ENCODE measurements at regions not wholly inside any gene's neighbourhood (a gene's known extent, or its start where the extent isn't known, plus 50 kb on each side); places are given as distances from the start of the nearest gene placed in this dataset.
"Not testable (repeated sequence)": the region's sequence is repeated elsewhere in the genome, so short reads cannot be mapped to it uniquely, and the experiment has no call there.

DNA sequence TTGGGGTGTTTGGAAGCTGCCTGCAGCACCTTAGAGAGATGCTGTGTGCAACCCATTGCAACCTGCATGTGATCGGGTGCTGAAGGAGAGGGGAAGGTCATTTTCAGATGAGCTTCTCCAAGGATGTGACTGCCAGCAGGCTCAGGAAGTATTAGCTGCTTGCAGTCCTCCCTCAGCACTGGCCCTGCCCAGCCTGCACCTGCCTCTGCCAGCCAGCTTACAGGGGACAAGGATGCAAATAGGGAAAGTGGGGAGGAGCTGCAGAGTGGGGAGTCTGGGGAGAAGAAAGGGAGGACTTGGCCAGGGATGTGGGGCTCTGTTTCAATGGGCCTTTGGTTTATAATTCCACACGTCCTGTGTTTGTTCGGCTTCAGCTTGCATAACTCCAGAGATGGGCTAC is 254.5 kb downstream of the RRAGC start:
- in situ Hi-C loops (cut with HindIII; ENCODE audit: low pct_unique_long_range_greater_than_20kb, low sequenced_read_pairs), result no loop called here
- no peak for TF ChIP-seq JUND (IDR thresholded peaks at IDR 0.05; ENCODE audit: low read depth)
- DNase-seq (ENCODE audit: low read depth in 1 of 2, low spot score in 1 of 2), result no peak

GRCh38 chr1:38603907-38604306 is 255.7 kb downstream of the RRAGC start:
- no peak for TF ChIP-seq JUND (IDR thresholded peaks at IDR 0.05; ENCODE audit: low read depth)
- DNase-seq (ENCODE audit: low read depth in 1 of 2, low spot score in 1 of 2), result no peak
- in situ Hi-C loops (cut with HindIII; ENCODE audit: low pct_unique_long_range_greater_than_20kb, low sequenced_read_pairs), result no loop called here

DNA sequence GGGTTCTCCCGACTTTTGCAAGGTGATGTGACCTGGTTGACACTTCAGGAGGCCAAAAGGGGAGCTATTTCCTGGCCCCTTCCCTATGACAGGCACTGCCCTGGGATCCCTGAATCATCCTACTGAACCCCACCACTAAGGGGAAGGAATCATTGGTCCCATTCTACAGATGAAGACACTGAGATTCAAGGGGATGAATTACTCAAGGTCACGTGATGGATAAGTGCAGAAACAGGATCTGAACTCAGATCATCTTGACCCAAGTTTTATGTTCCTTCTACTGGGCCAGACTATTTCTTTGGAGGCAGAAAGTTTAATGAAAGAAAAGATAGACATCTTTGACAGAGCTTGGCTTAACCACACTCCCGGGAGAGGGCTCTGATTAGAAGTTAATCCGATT is 258.7 kb downstream of the RRAGC start:
- no peak for DNase-seq (ENCODE audit: low read depth in 1 of 2, low spot score in 1 of 2)
- TF ChIP-seq JUND (IDR thresholded peaks at IDR 0.05; ENCODE audit: low read depth), result no peak
- in situ Hi-C loops (cut with HindIII; ENCODE audit: low pct_unique_long_range_greater_than_20kb, low sequenced_read_pairs), result no loop called here

- in situ Hi-C loops (cut with HindIII; ENCODE audit: low pct_unique_long_range_greater_than_20kb, low sequenced_read_pairs), result no loop called here
- TF ChIP-seq JUND (IDR thresholded peaks at IDR 0.05; ENCODE audit: low read depth), result no peak
- DNase-seq (ENCODE audit: low read depth in 1 of 2, low spot score in 1 of 2), result no peak
Observed at GRCh38 chr1:38600286-38600685, 259.3 kb downstream of the RRAGC start.

DNA sequence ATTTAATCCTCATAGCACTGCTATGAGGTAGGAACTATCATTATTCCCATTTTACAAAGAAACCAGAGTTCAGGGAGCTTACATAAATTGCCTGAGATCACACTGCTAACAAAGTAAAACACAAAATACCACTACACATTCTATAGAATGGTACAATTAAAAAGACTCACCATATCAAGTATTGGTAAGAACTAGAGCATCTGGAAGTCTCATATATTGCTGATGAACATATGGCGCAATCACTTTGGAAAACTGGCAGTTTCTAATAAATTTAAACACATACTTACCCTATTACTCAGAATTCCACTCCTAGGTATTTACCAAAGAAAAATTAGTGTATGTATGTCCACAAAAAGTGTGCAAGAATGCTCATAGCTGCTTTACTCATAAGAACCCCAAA is 261.5 kb downstream of the RRAGC start:
- in situ Hi-C loops (cut with HindIII; ENCODE audit: low pct_unique_long_range_greater_than_20kb, low sequenced_read_pairs), result no loop called here
- TF ChIP-seq JUND (IDR thresholded peaks at IDR 0.05; ENCODE audit: low read depth), result no peak

GRCh38 chr1:38589036-38589435 is 270.5 kb downstream of the RRAGC start:
- DNase-seq (ENCODE audit: low read depth in 1 of 2, low spot score in 1 of 2), result no peak
- in situ Hi-C loops (cut with HindIII; ENCODE audit: low pct_unique_long_range_greater_than_20kb, low sequenced_read_pairs), result no loop called here
- no peak for TF ChIP-seq JUND (IDR thresholded peaks at IDR 0.05; ENCODE audit: low read depth)

More for the DNA sequence above, 261.5 kb downstream of the RRAGC start:
- no peak for DNase-seq (ENCODE audit: low read depth in 1 of 2, low spot score in 1 of 2)

DNA sequence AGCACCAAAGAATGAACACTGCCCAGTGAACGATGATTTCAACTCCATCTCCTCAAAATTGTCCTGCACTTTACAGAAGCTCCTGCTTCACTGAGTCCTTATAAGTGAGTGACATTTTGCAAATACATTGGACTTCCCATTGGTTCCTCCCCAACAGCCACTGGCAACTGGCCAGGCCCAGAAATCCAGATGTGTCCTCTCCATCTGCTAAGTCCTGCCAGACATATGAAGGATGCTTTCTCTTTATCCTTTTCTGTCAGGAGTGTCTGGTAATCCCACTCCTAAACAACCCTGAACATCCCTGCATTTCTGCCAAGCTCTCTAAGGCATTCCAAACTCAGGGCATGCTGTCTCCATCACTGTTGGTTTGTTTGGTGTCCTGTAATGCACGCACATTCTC is 271.8 kb downstream of the RRAGC start:
- TF ChIP-seq JUND (IDR thresholded peaks at IDR 0.05; ENCODE audit: low read depth), result no peak
- DNase-seq (ENCODE audit: low read depth in 1 of 2, low spot score in 1 of 2), result no peak
- in situ Hi-C loops (cut with HindIII; ENCODE audit: low pct_unique_long_range_greater_than_20kb, low sequenced_read_pairs), result no loop called here

DNA sequence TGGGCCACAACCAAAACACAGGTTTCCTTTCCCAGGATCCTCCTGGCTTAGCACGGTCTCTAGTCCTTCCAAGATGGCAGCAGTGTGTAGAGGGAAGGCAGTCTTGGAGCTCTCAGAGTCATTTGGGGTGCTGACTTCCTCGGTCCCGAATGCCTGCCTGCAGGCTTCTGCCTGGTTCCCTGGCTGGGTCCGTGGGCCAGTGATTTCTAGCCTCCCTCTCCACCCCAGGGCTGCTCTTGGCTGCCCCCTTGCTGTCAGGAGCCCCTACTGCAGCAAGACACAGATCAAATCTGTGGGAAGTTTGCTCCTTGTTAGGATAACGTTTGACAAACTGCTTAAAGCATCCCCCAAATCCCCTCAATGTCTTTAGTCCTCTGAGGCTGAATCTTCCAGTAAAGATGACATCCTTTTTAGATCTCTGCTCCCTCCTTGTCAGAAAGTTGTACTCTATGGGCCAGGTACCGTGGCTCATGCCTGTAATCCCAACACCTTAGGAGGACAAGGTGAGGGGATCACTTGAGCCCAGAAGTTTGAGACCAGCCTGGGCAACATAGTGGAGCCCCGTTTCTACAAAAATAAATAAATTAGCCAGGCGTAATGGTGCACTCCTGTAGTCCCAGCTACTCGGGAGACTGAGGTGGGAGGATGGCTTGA is 272.5 kb downstream of the RRAGC start:
- in situ Hi-C loops (cut with HindIII; ENCODE audit: low pct_unique_long_range_greater_than_20kb, low sequenced_read_pairs), result no loop called here
- no peak for TF ChIP-seq JUND (IDR thresholded peaks at IDR 0.05; ENCODE audit: low read depth)
- peak in 1 of 2 experiments; percentile 39 for DNase-seq (ENCODE audit: low read depth in 1 of 2, low spot score in 1 of 2)

GRCh38 chr1:38585971-38586370 is 273.6 kb downstream of the RRAGC start:
- no peak for TF ChIP-seq JUND (IDR thresholded peaks at IDR 0.05; ENCODE audit: low read depth)
- in situ Hi-C loops (cut with HindIII; ENCODE audit: low pct_unique_long_range_greater_than_20kb, low sequenced_read_pairs), result no loop called here
- no peak for DNase-seq (ENCODE audit: low read depth in 1 of 2, low spot score in 1 of 2)

DNA sequence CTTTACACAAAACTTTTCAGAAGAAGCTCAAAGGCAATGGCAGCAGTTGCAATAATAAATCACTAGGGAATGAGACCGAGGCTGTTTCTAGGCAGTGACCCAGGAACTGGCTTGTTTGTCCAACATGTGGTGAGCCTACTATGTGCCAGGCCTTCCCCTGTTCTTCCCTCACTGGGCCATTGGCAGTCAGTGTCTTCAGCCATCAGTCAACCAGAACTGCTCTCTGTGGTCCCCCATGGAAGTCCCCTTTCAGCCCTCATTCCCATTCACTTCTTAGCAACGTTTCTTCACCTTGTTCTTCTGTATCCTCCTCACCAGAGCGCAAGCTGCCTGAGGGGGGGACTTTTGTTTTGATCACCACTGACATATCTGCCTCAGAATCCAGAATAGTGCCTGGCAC is 274.1 kb downstream of the RRAGC start:
- no peak for TF ChIP-seq JUND (IDR thresholded peaks at IDR 0.05; ENCODE audit: low read depth)
- no peak for DNase-seq (ENCODE audit: low read depth in 1 of 2, low spot score in 1 of 2)
- in situ Hi-C loops (cut with HindIII; ENCODE audit: low pct_unique_long_range_greater_than_20kb, low sequenced_read_pairs), result no loop called here

DNA sequence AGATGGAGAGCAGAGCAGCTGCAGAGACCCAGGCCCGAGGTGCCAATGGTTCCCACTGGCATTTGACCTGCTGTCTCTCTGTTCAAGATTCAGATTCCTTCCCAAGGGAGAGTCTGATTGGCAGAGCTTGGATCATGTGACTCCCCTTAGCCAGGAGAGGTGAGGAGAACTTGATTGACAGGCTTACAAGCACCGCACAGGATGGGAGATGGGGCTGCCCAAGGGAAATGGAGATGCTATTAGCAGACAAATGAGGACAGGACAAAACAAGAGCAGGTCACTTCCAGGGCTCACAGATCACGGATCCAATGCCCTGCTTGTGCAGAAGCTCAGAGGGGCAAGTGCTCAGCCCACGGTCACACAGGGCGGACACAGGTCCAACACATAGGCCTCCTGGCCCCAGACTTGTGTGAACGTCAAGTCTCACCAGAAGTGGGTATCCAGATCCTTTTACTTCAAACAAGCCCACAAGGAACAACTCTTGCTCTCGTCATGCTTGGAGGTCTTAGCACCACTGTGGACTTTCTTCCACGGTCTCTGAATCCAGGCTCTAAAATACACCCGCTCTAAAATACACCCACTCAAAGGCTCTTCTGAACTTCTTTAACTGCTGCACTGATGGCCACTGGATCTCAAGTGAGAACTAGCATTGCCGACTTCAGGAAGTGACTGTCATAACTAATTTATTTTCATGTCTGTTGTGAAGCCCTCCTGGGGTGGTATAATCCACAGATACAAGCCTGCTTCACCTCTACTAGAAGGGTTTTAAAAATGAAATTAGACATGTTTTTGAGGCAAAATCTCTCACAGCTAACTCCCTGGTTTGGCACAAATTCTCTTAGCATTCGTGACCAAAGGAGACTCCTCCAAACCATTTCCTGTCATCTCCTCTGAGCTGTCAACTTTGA is 274.9 kb downstream of the RRAGC start:
- in situ Hi-C loops (cut with HindIII; ENCODE audit: low pct_unique_long_range_greater_than_20kb, low sequenced_read_pairs), result no loop called here
- no peak for TF ChIP-seq JUND (IDR thresholded peaks at IDR 0.05; ENCODE audit: low read depth)
- DNase-seq (ENCODE audit: low read depth in 1 of 2, low spot score in 1 of 2), result no peak

DNA sequence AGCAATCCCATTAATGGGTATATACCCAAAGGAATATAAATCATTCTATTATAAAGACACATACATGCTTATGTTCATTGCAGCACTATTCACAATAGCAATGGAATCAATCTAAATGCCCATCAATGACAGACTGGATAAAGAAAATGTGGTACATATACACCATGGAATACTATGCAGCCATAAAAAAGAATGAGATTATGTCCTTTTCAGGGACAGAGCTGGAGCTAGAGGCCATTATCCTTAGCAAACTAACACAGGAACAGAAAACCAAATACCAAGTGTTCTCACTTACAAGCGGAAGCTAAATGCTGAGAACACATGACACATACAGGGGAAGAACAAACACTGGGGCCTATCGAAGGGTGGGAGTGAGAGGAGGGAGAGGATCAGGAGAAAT is 276.3 kb downstream of the RRAGC start:
- in situ Hi-C loops (cut with HindIII; ENCODE audit: low pct_unique_long_range_greater_than_20kb, low sequenced_read_pairs); DNase-seq (ENCODE audit: low read depth in 1 of 2, low spot score in 1 of 2): not testable (repeated sequence)

- in situ Hi-C loops (cut with HindIII; ENCODE audit: low pct_unique_long_range_greater_than_20kb, low sequenced_read_pairs), result no loop called here
- DNase-seq (ENCODE audit: low read depth in 1 of 2, low spot score in 1 of 2), result no peak
- TF ChIP-seq JUND (IDR thresholded peaks at IDR 0.05; ENCODE audit: low read depth), result no peak
Observed at GRCh38 chr1:38581396-38581795, 278.2 kb downstream of the RRAGC start.
